Testis (tissue), 2 donors: ENCODE measurements at regions not wholly inside any gene's neighbourhood (a gene's known extent, or its start where the extent isn't known, plus 50 kb on each side); places are given as distances from the start of the nearest gene placed in this dataset.

ENCODE experiments used
- POLR2A ChIP-seq: fragments of 450-650 bp; IDR thresholded peaks from one replicate; pipeline ENCODE4 v1.6.1; 2017; ENCODE audit warnings: antibody characterized with exemption, mild to moderate bottlenecking, moderate library complexity
- TF ChIP-seq, protein P1 (sequence below), 3 experiments: fragments of 450-650 bp in 2 of 3; fragments of 200-600 bp in 1 of 3; sonication (generic) in 1 of 3; IDR thresholded peaks; one replicate each; pipeline ENCODE4 v1.5.1; 2016 to 2019; ENCODE audit warnings: antibody characterized with exemption in 3 of 3, mild to moderate bottlenecking in 2 of 3, moderate library complexity in 1 of 3

DNA sequence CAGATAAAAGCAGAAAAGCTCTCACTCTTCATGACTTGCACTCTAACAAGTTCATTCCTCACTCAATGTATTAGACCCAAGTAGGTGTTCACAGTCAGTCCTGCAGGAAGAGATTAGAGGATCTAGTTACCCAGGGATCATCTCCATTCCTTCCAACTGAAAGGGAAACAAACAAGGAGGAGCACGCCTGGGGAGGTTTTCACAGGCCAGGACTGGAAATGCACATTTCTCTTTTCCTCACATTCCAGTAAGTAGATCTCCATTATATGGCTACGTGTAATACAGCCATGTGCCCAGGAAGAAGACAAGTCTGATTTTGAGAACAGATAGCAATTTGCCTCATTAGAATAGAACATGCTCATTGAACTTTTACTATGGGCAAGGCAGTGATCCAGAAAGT, 1132.2 kb upstream of the FAM98A start:
- TF ChIP-seq, protein P1, sequence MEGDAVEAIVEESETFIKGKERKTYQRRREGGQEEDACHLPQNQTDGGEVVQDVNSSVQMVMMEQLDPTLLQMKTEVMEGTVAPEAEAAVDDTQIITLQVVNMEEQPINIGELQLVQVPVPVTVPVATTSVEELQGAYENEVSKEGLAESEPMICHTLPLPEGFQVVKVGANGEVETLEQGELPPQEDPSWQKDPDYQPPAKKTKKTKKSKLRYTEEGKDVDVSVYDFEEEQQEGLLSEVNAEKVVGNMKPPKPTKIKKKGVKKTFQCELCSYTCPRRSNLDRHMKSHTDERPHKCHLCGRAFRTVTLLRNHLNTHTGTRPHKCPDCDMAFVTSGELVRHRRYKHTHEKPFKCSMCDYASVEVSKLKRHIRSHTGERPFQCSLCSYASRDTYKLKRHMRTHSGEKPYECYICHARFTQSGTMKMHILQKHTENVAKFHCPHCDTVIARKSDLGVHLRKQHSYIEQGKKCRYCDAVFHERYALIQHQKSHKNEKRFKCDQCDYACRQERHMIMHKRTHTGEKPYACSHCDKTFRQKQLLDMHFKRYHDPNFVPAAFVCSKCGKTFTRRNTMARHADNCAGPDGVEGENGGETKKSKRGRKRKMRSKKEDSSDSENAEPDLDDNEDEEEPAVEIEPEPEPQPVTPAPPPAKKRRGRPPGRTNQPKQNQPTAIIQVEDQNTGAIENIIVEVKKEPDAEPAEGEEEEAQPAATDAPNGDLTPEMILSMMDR (IDR thresholded peaks at IDR 0.05): no peak
- no peak for TF ChIP-seq POLR2A
